Peyer's patch (tissue), 4 donors: ENCODE measurements at regions not wholly inside any gene's neighbourhood (a gene's known extent, or its start where the extent isn't known, plus 50 kb on each side); places are given as distances from the start of the nearest gene placed in this dataset.

Experiments
- CTCF ChIP-seq, 6 experiments: fragments of 450-650 bp in 4 of 6; fragments of 200-600 bp in 2 of 6; sonication (generic) in 1 of 6; IDR thresholded peaks; one replicate each; pipeline ENCODE4 v1.5.1; 2017 to 2019; ENCODE audit warnings: antibody characterized with exemption in 6 of 6, mild to moderate bottlenecking in 3 of 6, moderate library complexity in 1 of 6
- POLR2A ChIP-seq, 2 donors: fragments of 450-650 bp; IDR thresholded peaks; one replicate each; pipeline ENCODE4 v1.5.1; 2017; ENCODE audit warnings: antibody characterized with exemption in 2 of 2, mild to moderate bottlenecking in 2 of 2, moderate library complexity in 2 of 2

DNA sequence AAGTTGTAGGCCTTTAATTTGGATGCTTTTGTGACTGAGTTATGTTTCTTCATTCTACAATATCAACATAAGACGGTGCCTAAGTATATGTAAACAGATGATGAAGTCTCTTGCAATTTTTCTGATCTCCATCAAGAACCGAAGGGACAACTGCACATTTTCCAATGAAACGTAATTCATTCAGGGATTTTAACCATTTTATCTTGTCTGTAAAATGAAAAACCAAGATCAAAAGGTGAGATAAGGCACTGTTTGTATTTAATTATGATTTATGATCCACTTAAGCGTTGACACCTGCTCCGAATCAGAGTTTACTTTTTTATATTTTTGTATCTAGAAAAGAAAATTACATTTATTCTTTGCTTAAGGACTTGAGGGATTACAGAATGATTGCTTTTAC lies 556.8 kb upstream of the ARGLU1 start:
- TF ChIP-seq CTCF (IDR thresholded peaks at IDR 0.05), result no peak
- no peak for TF ChIP-seq POLR2A (IDR thresholded peaks at IDR 0.05)
